ENCODE measurements at regions not wholly inside any gene's neighbourhood (a gene's known extent, or its start where the extent isn't known, plus 50 kb on each side); places are given as distances from the start of the nearest gene placed in this dataset.

DNA sequence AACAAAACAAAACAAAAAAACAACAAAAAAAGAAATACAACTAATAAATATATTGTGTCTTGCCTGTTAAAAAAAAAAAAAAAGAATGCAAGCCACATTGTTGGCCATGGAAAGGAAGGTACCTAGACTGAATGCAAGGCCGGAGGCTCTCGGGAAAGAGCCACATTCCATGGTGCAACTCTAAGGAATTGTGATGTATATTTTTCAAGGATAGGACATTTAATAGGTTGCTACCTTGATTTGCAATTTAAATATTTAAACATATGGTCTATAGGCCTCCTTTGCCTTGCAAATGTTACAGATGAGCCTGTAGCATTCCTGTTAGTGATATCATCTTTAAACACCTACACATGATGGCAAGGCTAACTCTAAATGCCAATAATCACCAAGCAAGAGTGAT lies 650.9 kb downstream of the TOX3 start:
- no peak overlapping the region for H3K4me3 ChIP-seq
- intact Hi-C loops (cut with DNase I): no loop called here
- no peaks in the 10 kb centered on the region for H3K36me3 ChIP-seq (replicated peaks in 1 of 2; ENCODE audit: insufficient read depth in 1 of 2, low read depth in 2 of 2)
- no peak overlapping the region for H3K27ac ChIP-seq
- TF ChIP-seq, protein P1, sequence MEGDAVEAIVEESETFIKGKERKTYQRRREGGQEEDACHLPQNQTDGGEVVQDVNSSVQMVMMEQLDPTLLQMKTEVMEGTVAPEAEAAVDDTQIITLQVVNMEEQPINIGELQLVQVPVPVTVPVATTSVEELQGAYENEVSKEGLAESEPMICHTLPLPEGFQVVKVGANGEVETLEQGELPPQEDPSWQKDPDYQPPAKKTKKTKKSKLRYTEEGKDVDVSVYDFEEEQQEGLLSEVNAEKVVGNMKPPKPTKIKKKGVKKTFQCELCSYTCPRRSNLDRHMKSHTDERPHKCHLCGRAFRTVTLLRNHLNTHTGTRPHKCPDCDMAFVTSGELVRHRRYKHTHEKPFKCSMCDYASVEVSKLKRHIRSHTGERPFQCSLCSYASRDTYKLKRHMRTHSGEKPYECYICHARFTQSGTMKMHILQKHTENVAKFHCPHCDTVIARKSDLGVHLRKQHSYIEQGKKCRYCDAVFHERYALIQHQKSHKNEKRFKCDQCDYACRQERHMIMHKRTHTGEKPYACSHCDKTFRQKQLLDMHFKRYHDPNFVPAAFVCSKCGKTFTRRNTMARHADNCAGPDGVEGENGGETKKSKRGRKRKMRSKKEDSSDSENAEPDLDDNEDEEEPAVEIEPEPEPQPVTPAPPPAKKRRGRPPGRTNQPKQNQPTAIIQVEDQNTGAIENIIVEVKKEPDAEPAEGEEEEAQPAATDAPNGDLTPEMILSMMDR (IDR thresholded peaks at IDR 0.05): no peak
- no peak for TF ChIP-seq POLR2A (IDR thresholded peaks at IDR 0.05)
- ATAC-seq (no peak), DNase-seq (no peak)
- no peaks in the 10 kb centered on the region for H3K9me3 ChIP-seq
- H3K27me3 ChIP-seq: no peaks in the 10 kb centered on the region
- 93 to 98% methylated on average over 2 of the region's 2 CpGs for WGBS, 2 donors
- no peaks in the 10 kb centered on the region for H3K4me1 ChIP-seq

DNA sequence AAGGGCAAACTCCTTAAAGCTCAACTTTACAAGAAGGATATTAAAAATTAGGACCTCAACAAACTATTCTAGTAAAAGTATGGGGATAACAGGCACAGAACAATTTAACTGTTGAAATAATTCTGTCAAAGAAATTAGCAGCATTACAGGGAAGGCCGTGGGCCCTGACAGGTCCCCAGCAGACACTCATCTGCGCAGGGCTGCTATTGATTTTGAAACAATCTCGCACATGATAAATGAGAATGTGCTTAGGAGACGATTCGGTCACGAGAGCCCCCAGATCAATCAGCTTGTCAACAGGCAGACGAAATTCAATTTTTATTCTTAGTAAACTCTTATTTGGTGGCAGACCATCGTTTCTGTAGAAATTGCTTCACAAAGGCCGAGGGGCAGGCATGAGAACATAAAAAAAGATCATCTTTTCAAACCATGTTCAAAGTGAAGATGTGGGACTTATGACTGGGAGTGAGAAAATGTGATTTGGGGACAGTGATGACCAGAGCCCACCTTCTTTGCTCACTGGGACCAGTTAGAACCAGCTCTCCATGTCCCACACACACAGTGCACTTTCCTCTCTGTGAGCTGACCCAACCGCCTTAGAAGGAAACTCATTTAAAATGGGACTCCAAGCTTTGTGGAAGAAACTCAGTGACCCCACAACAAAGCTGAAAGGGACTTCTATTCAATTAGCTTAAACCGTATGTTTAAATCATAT lies 654.5 kb downstream of the TOX3 start:
- Histone ChIP-seq H3K4me3 (no peak overlapping the region), H3K4me1 (no peaks in the 10 kb centered on the region), H3K27ac (no peak overlapping the region), H3K36me3 (replicated peaks in 1 of 2; ENCODE audit: insufficient read depth in 1 of 2, low read depth in 2 of 2) (no peaks in the 10 kb centered on the region), H3K9me3 (no peaks in the 10 kb centered on the region), H3K27me3 (no peaks in the 10 kb centered on the region)
- intact Hi-C loops (cut with DNase I): no loop called here
- no peak for TF ChIP-seq POLR2A (IDR thresholded peaks at IDR 0.05)
- TF ChIP-seq, protein P1 (IDR thresholded peaks at IDR 0.05): no peak
- DNase-seq (no peak), ATAC-seq (no peak)
- WGBS, 2 donors: 67 to 76% methylated on average over 11 of the region's 11 CpGs

DNA sequence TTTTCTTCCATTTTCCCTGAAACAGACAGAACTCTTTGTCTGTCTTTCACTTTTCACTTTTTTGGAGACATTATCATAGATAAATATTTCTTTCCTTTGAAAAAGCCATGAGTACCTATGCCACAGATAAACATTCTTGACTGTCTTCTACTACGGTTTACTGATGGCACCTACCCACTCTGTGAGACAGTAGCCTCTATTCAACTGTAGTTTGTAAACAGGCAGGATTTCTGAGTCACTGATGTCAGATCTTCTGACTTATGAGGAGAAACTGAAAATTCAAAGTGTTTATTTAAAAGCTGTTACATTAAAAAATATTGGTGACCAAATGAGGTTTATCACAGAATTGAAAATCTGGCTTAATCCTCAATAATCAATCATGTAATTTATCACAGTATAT lies 658.4 kb downstream of the TOX3 start:
- intact Hi-C loops (cut with DNase I): no loop called here
- Histone ChIP-seq H3K4me1 (no peaks in the 10 kb centered on the region), H3K27me3 (no peaks in the 10 kb centered on the region), H3K9me3 (no peaks in the 10 kb centered on the region), H3K4me3 (no peak overlapping the region), H3K27ac (no peak overlapping the region), H3K36me3 (replicated peaks in 1 of 2; ENCODE audit: insufficient read depth in 1 of 2, low read depth in 2 of 2) (no peaks in the 10 kb centered on the region)
- WGBS, 2 donors: 76 to 90% methylated on average over 1 of the region's 1 CpG
- DNase-seq: no peak
- no peak for TF ChIP-seq POLR2A (IDR thresholded peaks at IDR 0.05)
- TF ChIP-seq, protein P1 (IDR thresholded peaks at IDR 0.05): no peak
- ATAC-seq: no peak

DNA sequence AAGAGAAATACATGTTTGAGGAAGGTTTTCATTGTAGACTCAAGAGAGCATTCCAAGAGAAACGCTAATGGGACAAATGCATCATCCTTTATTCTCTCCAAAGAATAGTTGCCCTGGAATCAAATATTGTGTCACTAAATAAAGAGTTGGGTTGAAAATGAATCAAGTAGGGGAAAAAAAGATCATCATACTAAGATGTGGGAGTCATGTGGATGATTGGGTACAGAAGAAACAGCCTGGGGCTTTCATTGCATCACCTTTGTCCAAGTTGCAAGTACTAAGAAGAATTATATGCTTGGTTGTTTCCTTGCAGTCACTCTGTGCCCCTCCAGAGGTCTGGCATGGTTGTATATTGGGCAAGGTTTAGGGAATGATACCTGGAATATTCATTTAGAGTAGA lies 658.9 kb downstream of the TOX3 start:
- H3K27me3 ChIP-seq: no peaks in the 10 kb centered on the region
- H3K36me3 ChIP-seq (replicated peaks in 1 of 2; ENCODE audit: insufficient read depth in 1 of 2, low read depth in 2 of 2): no peaks in the 10 kb centered on the region
- intact Hi-C loops (cut with DNase I): no loop called here
- ATAC-seq: no peak
- DNase-seq: no peak
- H3K9me3 ChIP-seq: no peaks in the 10 kb centered on the region
- H3K4me3 ChIP-seq: no peak overlapping the region
- TF ChIP-seq, protein P1 (IDR thresholded peaks at IDR 0.05): no peak
- no peak for TF ChIP-seq POLR2A (IDR thresholded peaks at IDR 0.05)
- no peak overlapping the region for H3K27ac ChIP-seq
- WGBS, 2 donors: 83 to 84% methylated on average over 1 of the region's 1 CpG
- no peaks in the 10 kb centered on the region for H3K4me1 ChIP-seq

GRCh38 chr16:51886456-51886855 lies 660.5 kb downstream of the TOX3 start:
- ATAC-seq: no peak
- TF ChIP-seq, protein P1 (IDR thresholded peaks at IDR 0.05): no peak
- TF ChIP-seq POLR2A (IDR thresholded peaks at IDR 0.05): no peak
- DNase-seq: no peak
- intact Hi-C loops (cut with DNase I): no loop called here
- Histone ChIP-seq H3K27me3 (no peaks in the 10 kb centered on the region), H3K36me3 (replicated peaks in 1 of 2; ENCODE audit: insufficient read depth in 1 of 2, low read depth in 2 of 2) (no peaks in the 10 kb centered on the region), H3K27ac (no peak overlapping the region), H3K9me3 (no peaks in the 10 kb centered on the region), H3K4me3 (no peak overlapping the region), H3K4me1 (no peaks in the 10 kb centered on the region)
- 65 to 75% methylated on average over 2 of the region's 2 CpGs for WGBS, 2 donors
